Fibroblast of skin of left quadriceps (primary cell): ENCODE measurements at regions not wholly inside any gene's neighbourhood (a gene's known extent, or its start where the extent isn't known, plus 50 kb on each side); places are given as distances from the start of the nearest gene placed in this dataset.
"Not testable (repeated sequence)": the region's sequence is repeated elsewhere in the genome, so short reads cannot be mapped to it uniquely, and the experiment has no call there.

Experiments used
- DNase-seq, 2 experiments: peaks; one replicate each; pipeline ENCODE4 v3.0.0-alpha.2; 2013; ENCODE audit warnings: low read depth in 2 of 2

GRCh38 chr21:28283641-28284490, 708.8 kb downstream of the LTN1 start:
- peak; percentile 85 to 86 for DNase-seq

- no peak for DNase-seq
Observed at GRCh38 chr21:28282833-28283232, 709.8 kb downstream of the LTN1 start.

GRCh38 chr21:28281357-28281756, 711.3 kb downstream of the LTN1 start:
- not testable (repeated sequence) for DNase-seq

- DNase-seq: no peak
Observed at GRCh38 chr21:28280611-28281010, 712.1 kb downstream of the LTN1 start.

- no peak for DNase-seq
Observed at GRCh38 chr21:28277324-28277723, 715.4 kb downstream of the LTN1 start.

- DNase-seq: no peak
Observed at GRCh38 chr21:28272272-28272992, 720.2 kb downstream of the LTN1 start.

GRCh38 chr21:28269173-28269572, 723.5 kb downstream of the LTN1 start:
- no peak for DNase-seq

GRCh38 chr21:28268685-28269084, 724.0 kb downstream of the LTN1 start:
- DNase-seq: no peak

GRCh38 chr21:28267449-28267848, 725.2 kb downstream of the LTN1 start:
- DNase-seq: no peak

GRCh38 chr21:28266061-28266460, 726.6 kb downstream of the LTN1 start:
- DNase-seq: no peak

GRCh38 chr21:28263974-28264373, 728.7 kb downstream of the LTN1 start:
- DNase-seq: no peak

- no peak for DNase-seq
Observed at GRCh38 chr21:28261298-28261697, 731.4 kb downstream of the LTN1 start.

GRCh38 chr21:28257276-28257675, 735.4 kb downstream of the LTN1 start:
- no peak for DNase-seq

- DNase-seq: no peak
Observed at GRCh38 chr21:28256837-28257236, 735.8 kb downstream of the LTN1 start.

GRCh38 chr21:28256420-28256831, 736.3 kb downstream of the LTN1 start:
- no peak for DNase-seq

GRCh38 chr21:28253961-28254360, 738.7 kb downstream of the LTN1 start:
- no peak for DNase-seq

GRCh38 chr21:28253338-28253737, 739.3 kb downstream of the LTN1 start:
- peak; percentile 52 to 58 for DNase-seq

- DNase-seq: no peak
Observed at GRCh38 chr21:28252928-28253327, 739.7 kb downstream of the LTN1 start.

GRCh38 chr21:28250946-28251345, 741.7 kb downstream of the LTN1 start:
- no peak for DNase-seq

GRCh38 chr21:28247454-28248020, 745.1 kb downstream of the LTN1 start:
- no peak for DNase-seq

GRCh38 chr21:28240586-28240985, 752.1 kb downstream of the LTN1 start:
- DNase-seq: no peak

- DNase-seq: no peak
Observed at GRCh38 chr21:28239340-28239739, 753.3 kb downstream of the LTN1 start.

GRCh38 chr21:28237661-28238060, 755.0 kb downstream of the LTN1 start:
- DNase-seq: no peak
